Esophagus (tissue), 2 donors: ENCODE measurements at regions not wholly inside any gene's neighbourhood (a gene's known extent, or its start where the extent isn't known, plus 50 kb on each side); places are given as distances from the start of the nearest gene placed in this dataset.
"Not testable (repeated sequence)": the region's sequence is repeated elsewhere in the genome, so short reads cannot be mapped to it uniquely, and the experiment has no call there.

Experiments used
- H3K27ac ChIP-seq, 2 donors: one replicate each; pipeline ENCODE4 v1.5.1; 2013; ENCODE audit warnings: low read depth in 2 of 2, mild to moderate bottlenecking in 2 of 2, inconsistent platforms in 1 of 2, low read length in 1 of 2, moderate library complexity in 1 of 2
- H3K27me3 ChIP-seq, 2 donors: one replicate each; pipeline ENCODE4 v1.6.1; 2013; ENCODE audit warnings: low read length in 2 of 2, control low read depth in 1 of 2, mild to moderate bottlenecking in 1 of 2; ENCODE audit not compliant: insufficient read depth in 2 of 2, control insufficient read depth in 1 of 2
- H3K36me3 ChIP-seq, 2 donors: one replicate each; pipeline ENCODE4 v1.6.1; 2013; ENCODE audit warnings: low read length in 1 of 2; ENCODE audit not compliant: control insufficient read depth in 2 of 2, insufficient read depth in 2 of 2
- H3K4me1 ChIP-seq, 2 donors: one replicate each; pipeline ENCODE4 v1.6.1; 2013; ENCODE audit warnings: low read length in 1 of 2; ENCODE audit not compliant: control insufficient read depth in 2 of 2, insufficient read depth in 2 of 2
- H3K4me3 ChIP-seq, 2 donors: one replicate each; pipeline ENCODE4 v1.5.1; 2013; ENCODE audit warnings: low read length in 2 of 2, mild to moderate bottlenecking in 2 of 2, low read depth in 1 of 2, moderate library complexity in 1 of 2
- H3K9me3 ChIP-seq, 2 donors: one replicate each; pipeline ENCODE4 v1.6.1; 2013; ENCODE audit warnings: mild to moderate bottlenecking in 2 of 2, low read depth in 1 of 2, low read length in 1 of 2, moderate library complexity in 1 of 2; ENCODE audit not compliant: control insufficient read depth in 2 of 2, insufficient read depth in 1 of 2
- WGBS, 2 donors: extraction: QIAGEN DNeasy Blood & Tissue Kit; methylation state at CpG; one replicate each; pipeline ENCODE4 v1.1.7; 2013; 5-methylcytosine and 5-hydroxymethylcytosine counted together
- donor health status: healthy with polysubstance abuse.
- donor health status: Bipolar disorder and iron deficiency.

- no peaks in the 10 kb centered on the region for H3K27me3 ChIP-seq
- WGBS, 2 donors, result 91 to 93% methylated on average over 3 of the region's 3 CpGs
- no peak overlapping the region for H3K27ac ChIP-seq
- no peaks in the 10 kb centered on the region for H3K36me3 ChIP-seq
- H3K4me1 ChIP-seq, result no peaks in the 10 kb centered on the region
- H3K4me3 ChIP-seq, result no peak overlapping the region
- H3K9me3 ChIP-seq, result no peaks in the 10 kb centered on the region
Observed at GRCh38 chr18:42549596-42549995, 565.9 kb downstream of the RIT2 start.

DNA sequence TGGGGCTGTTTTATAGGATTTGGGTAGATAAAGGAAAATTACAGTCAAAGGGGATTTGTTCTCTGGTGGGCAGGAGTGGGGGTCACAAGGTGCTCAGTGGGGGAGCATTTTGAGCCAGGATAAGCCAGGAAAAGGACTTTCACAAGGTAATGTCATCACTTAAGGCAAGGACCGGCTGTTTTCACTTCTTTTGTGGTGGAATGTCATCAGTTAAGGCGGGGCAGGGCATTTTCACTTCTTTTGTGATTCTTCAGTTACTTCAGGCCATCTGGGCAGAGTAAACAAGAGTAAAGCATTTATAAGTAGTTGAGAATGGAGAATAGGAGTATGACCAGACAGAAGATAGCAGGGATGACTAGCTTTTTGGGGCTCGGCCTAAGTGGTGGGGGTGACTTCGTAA, 562.9 kb downstream of the RIT2 start:
- not testable (repeated sequence) for H3K4me3 ChIP-seq, H3K4me1 ChIP-seq, H3K27ac ChIP-seq, H3K36me3 ChIP-seq, H3K27me3 ChIP-seq, H3K9me3 ChIP-seq
- 74 to 77% methylated on average over 4 of the region's 4 CpGs for WGBS, 2 donors

DNA sequence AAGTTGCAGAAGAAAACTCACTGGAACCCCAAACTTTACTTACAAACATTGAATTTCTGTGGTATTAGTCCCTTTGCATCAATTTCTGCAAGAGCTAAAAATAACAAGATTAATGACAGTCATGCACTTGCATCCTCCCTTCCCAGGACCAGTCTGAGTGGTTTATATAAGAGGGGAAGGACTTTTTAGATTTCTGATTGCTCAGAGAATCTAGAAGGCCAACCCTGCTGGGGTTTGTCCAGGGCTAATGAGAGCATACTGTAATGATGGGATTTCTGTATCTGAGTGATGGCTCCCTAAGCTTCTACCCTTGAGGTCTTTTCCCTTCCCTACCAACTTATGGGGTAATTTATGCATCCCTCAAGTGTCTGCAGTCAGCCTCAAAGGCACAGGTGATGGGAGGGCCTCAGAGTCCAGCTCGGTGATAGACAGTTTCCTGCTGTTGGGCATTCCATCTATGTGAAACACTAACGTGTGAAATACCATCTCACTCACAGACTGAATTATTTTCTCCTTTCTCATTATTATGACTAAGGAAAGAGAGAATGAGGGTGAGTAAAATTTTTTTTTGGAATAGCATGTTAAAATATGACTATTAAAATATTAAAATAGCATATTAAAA, 556.3 kb downstream of the RIT2 start:
- H3K4me3 ChIP-seq, result no peak overlapping the region
- no peaks in the 10 kb centered on the region for H3K36me3 ChIP-seq
- no peaks in the 10 kb centered on the region for H3K27me3 ChIP-seq
- H3K4me1 ChIP-seq, result no peaks in the 10 kb centered on the region
- 50 to 59% methylated on average over 2 of the region's 2 CpGs for WGBS, 2 donors
- no peaks in the 10 kb centered on the region for H3K9me3 ChIP-seq
- no peak overlapping the region for H3K27ac ChIP-seq

- Histone ChIP-seq H3K4me3 (no peak overlapping the region), H3K4me1 (no peaks in the 10 kb centered on the region), H3K9me3 (no peaks in the 10 kb centered on the region), H3K27me3 (no peaks in the 10 kb centered on the region), H3K27ac (no peak overlapping the region), H3K36me3 (no peaks in the 10 kb centered on the region)
- WGBS, 2 donors, result 54 to 55% methylated on average over 1 of the region's 1 CpG
Observed at GRCh38 chr18:42561521-42561920, 554.0 kb downstream of the RIT2 start.

GRCh38 chr18:42563995-42564394, 551.5 kb downstream of the RIT2 start:
- Histone ChIP-seq H3K27ac (no peak overlapping the region), H3K9me3 (no peaks in the 10 kb centered on the region), H3K27me3 (no peaks in the 10 kb centered on the region), H3K4me1 (no peaks in the 10 kb centered on the region), H3K36me3 (no peaks in the 10 kb centered on the region), H3K4me3 (no peak overlapping the region)
- 67 to 74% methylated on average over 3 of the region's 3 CpGs for WGBS, 2 donors

- H3K36me3 ChIP-seq, result no peaks in the 10 kb centered on the region
- 61 to 73% methylated on average over 1 of the region's 1 CpG for WGBS, 2 donors
Observed at GRCh38 chr18:42564761-42565160, 550.7 kb downstream of the RIT2 start.

GRCh38 chr18:42568773-42569172, 546.7 kb downstream of the RIT2 start:
- H3K27me3 ChIP-seq, result no peaks in the 10 kb centered on the region
- H3K4me1 ChIP-seq, result no peaks in the 10 kb centered on the region
- WGBS, 2 donors, result 91 to 92% methylated on average over 2 of the region's 2 CpGs
- no peak overlapping the region for H3K4me3 ChIP-seq
- H3K36me3 ChIP-seq, result no peaks in the 10 kb centered on the region
- no peaks in the 10 kb centered on the region for H3K9me3 ChIP-seq
- no peak overlapping the region for H3K27ac ChIP-seq

More at GRCh38 chr18:42564761-42565160, 550.7 kb downstream of the RIT2 start:
- H3K4me3 ChIP-seq, result no peak overlapping the region
- H3K4me1 ChIP-seq, result no peaks in the 10 kb centered on the region
- no peaks in the 10 kb centered on the region for H3K27me3 ChIP-seq
- H3K27ac ChIP-seq, result no peak overlapping the region
- no peaks in the 10 kb centered on the region for H3K9me3 ChIP-seq

- Histone ChIP-seq H3K4me1 (no peaks in the 10 kb centered on the region), H3K27ac (no peak overlapping the region), H3K4me3 (no peak overlapping the region), H3K36me3 (no peaks in the 10 kb centered on the region), H3K9me3 (no peaks in the 10 kb centered on the region), H3K27me3 (no peaks in the 10 kb centered on the region)
- 39 to 51% methylated on average over 4 of the region's 4 CpGs for WGBS, 2 donors
Observed at GRCh38 chr18:42574871-42575270, 540.6 kb downstream of the RIT2 start.

DNA sequence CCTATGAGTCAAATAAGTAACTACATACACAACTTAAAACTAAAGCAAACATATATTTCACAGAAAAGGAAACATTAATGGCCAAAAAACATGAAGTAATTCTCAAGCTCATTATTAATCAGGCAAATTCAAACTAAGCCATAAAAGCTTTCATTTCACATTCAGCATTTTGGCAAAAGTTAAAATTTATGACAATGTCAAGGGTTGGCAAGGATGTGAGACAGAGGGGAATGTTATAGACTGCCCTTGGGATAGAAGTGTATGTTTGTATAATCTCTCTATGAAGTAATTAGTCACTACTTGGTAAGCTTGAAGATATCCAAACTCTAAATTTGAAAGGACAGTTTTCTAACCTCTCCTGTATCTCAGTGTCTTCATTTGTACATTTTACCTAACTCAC, 539.4 kb downstream of the RIT2 start:
- Histone ChIP-seq H3K27me3 (no peaks in the 10 kb centered on the region), H3K4me1 (no peaks in the 10 kb centered on the region), H3K4me3 (no peak overlapping the region), H3K27ac (no peak overlapping the region), H3K36me3 (no peaks in the 10 kb centered on the region), H3K9me3 (no peaks in the 10 kb centered on the region)

DNA sequence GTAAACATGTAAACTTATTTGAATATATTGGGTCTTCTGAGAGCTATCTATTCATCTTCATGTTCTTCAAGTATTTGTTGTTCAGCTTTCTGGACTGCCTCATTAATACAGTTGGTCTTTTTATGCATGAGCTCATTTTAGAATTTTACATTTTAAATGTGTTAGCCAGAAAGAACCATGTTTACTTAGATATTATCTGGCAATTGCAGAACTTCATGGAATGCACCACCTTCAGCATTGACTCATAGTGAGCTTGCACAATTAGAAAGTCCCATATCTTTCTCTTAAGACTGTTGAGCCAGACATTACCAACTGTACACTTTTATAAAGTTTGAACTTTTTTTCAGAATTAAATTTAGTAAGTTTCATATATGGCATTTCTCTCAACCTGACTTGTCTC, 536.7 kb downstream of the RIT2 start:
- H3K27me3 ChIP-seq, result no peaks in the 10 kb centered on the region
- no peaks in the 10 kb centered on the region for H3K9me3 ChIP-seq
- H3K4me1 ChIP-seq, result no peaks in the 10 kb centered on the region
- no peak overlapping the region for H3K27ac ChIP-seq
- H3K4me3 ChIP-seq, result no peak overlapping the region
- H3K36me3 ChIP-seq, result no peaks in the 10 kb centered on the region
